Cardiac fibroblast (primary cell): ENCODE measurements at regions not wholly inside any gene's neighbourhood (a gene's known extent, or its start where the extent isn't known, plus 50 kb on each side); places are given as distances from the start of the nearest gene placed in this dataset.

Experiments
- DNase-seq, 2 donors: peaks; one replicate each; pipeline versions ENCODE4 v3.0.0 to v3.0.0-alpha.2; 2010; ENCODE audit warnings: low read depth in 2 of 2
- H3K4me3 ChIP-seq, 2 donors: replicated peaks in 1 of 2; 1 replicate in 1 of 2; 2 replicates in 1 of 2; pipeline ENCODE4 v1.5.1; 2011; ENCODE audit warnings: low read depth in 2 of 2, low read length in 2 of 2, mild to moderate bottlenecking in 2 of 2, moderate library complexity in 1 of 2
- TF ChIP-seq, protein P1 (sequence below): IDR thresholded peaks from one replicate; pipeline ENCODE4 v1.5.1; 2011; ENCODE audit warnings: low read depth, mild to moderate bottlenecking, low read length, inconsistent platforms

DNA sequence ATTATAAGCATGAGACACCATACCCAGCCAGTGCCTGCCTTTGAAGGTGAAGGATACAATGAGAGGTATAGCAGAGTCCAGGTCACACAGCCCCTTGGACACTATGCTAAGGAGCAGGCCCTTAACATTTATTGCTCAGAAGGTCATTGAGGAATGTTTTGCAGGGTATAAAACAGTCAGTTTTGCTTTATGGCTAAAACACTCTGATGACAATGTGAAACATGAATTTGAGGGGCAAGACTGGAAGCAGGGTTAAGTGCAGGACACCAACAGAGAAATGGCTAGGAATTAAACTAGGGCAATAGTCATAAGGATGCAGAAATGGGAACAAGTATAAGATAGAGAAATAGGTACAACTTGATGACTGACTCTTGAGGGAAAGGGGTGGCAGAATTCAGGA, 141.1 kb downstream of the METTL4 start:
- TF ChIP-seq, protein P1, sequence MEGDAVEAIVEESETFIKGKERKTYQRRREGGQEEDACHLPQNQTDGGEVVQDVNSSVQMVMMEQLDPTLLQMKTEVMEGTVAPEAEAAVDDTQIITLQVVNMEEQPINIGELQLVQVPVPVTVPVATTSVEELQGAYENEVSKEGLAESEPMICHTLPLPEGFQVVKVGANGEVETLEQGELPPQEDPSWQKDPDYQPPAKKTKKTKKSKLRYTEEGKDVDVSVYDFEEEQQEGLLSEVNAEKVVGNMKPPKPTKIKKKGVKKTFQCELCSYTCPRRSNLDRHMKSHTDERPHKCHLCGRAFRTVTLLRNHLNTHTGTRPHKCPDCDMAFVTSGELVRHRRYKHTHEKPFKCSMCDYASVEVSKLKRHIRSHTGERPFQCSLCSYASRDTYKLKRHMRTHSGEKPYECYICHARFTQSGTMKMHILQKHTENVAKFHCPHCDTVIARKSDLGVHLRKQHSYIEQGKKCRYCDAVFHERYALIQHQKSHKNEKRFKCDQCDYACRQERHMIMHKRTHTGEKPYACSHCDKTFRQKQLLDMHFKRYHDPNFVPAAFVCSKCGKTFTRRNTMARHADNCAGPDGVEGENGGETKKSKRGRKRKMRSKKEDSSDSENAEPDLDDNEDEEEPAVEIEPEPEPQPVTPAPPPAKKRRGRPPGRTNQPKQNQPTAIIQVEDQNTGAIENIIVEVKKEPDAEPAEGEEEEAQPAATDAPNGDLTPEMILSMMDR: no peak
- H3K4me3 ChIP-seq: no peak overlapping the region
- DNase-seq: no peak

DNA sequence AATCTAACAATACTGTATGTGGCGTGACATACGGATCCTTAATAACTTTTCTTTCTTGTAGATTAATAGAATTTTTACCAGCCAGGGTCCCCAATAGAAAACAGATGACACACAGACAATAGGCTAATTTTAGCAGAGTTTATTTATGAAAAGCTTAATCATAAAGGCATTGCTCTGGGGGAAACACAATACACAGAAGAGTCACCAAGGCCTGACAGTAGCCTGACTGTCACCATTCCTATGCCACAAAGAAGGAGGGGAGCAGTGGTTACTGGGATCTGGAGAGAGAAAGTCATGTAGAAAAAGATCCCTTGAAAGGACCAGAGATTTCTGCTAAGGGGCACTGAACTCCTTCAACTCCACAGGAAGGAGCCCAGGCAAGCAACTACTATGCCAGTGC, 139.5 kb downstream of the METTL4 start:
- no peak overlapping the region for H3K4me3 ChIP-seq
- DNase-seq: no peak
- TF ChIP-seq, protein P1: no peak

DNA sequence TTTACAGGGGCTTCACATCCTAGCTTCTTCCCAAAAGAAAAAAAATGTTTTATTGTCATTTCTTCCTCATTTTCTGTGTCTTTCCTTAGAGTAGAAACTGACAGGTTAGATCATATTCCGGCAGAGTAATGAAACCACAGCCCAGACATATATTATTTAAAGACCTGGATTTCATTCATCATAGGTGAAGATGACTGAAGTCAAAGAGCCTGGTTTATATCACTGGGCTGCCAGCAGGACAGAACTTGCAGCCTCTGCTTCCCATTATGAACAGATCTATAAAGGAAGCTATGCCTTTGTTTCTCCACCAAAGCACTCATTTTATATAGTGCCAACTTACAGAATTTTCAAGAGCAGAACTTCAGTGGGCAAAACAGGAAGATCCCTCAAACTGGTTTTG, 137.9 kb downstream of the METTL4 start:
- no peak overlapping the region for H3K4me3 ChIP-seq
- TF ChIP-seq, protein P1: no peak
- no peak for DNase-seq

DNA sequence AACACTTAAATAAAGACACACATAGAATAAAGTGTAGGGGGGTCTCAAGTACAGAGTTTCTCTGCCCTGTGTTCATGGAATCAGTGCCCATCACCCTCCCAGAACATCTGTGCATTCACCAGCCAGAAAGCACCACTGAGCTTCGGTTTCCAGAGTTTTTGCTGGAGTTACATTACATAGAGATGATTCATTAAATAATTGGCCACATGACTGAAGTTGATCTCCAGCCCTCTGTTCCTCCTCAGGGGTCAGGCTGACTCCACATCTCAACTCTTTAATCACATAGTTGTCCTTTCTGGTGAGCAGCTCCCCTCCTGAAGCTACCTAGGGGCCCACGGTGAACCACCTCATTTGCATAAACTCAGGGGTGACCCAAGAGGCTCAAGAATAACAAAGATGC, 129.8 kb downstream of the METTL4 start:
- TF ChIP-seq, protein P1: no peak
- DNase-seq: peak in 1 of 2 donors; percentile 21
- H3K4me3 ChIP-seq: no peak overlapping the region

DNA sequence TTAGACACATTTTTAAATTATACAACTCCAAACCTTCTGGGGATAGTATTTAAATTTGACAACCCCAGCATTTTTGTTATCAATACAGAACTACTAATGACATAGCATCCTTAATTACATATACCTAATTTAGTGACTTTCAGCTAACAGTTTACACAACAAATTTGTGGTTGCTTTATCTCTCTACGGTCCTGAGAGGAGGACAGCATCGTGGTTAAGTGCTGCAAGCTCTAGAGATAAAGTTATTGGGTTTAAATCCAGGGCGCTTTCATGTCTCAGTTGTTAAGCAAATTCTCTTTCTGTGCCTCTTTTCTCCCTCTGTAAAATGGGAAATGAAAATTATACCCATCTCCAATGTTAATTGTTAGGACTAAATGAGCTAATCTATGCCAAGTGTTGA, 129.3 kb downstream of the METTL4 start:
- no peak overlapping the region for H3K4me3 ChIP-seq
- TF ChIP-seq, protein P1: no peak
- DNase-seq: no peak

DNA sequence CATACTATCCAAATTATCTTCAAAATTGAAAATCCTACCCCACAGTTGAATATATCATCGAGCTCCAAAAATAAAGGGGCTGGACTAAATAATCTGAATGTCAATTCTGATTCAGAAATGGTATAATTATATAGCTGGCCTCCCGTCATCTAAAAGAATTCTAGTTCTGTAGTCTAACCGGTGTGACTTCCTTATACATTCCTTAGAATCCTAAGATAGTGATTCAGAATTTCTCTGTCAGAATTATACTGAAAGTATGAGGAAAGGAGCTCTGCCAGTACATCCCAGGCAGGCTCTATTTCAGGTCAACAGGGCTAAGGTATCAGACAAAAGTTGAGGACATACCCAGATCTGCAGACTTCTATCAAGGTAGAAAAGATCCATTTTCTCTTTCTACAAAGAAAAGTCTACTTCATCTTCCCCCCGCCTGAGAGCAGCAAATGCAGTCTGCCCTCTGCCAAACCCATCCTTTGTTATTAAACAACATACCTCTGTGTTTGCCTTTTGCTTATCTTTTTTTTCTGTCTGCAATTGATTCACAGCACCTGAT, 128.5 kb downstream of the METTL4 start:
- TF ChIP-seq, protein P1: no peak
- peak in 1 of 2 donors; percentile 38 for DNase-seq
- H3K4me3 ChIP-seq: no peak overlapping the region
